ENCODE measurements at regions not wholly inside any gene's neighbourhood (a gene's known extent, or its start where the extent isn't known, plus 50 kb on each side); places are given as distances from the start of the nearest gene placed in this dataset.

- no peaks in the 10 kb centered on the region for H3K36me3 ChIP-seq
- no peaks in the 10 kb centered on the region for H3K27me3 ChIP-seq
- TF ChIP-seq EP300 (IDR thresholded peaks at IDR 0.05) (no peak), POLR2A (IDR thresholded peaks at IDR 0.05) (no peak), CTCF (IDR thresholded peaks at IDR 0.05) (no peak)
- H3K4me1 ChIP-seq = peaks cover 0 to 18% (median 0%) of the 10 kb centered on the region in 4 donors
- no peak overlapping the region for H3K4me3 ChIP-seq
- H3K9me3 ChIP-seq = no peaks in the 10 kb centered on the region
- no peak overlapping the region for H3K27ac ChIP-seq
- 60 to 67% methylated on average over 3 of the region's 3 CpGs for WGBS, 2 donors
- no peak for DNase-seq (ENCODE audit: low spot score in 2 of 2)
These were observed 75.4 kb upstream of the PPP1R3C start for GRCh38 chr10:91708174-91708861.

- Histone ChIP-seq H3K9me3 (no peaks in the 10 kb centered on the region), H3K27me3 (no peaks in the 10 kb centered on the region), H3K27ac (no peak overlapping the region), H3K4me1 (peaks cover 0 to 15% (median 0%) of the 10 kb centered on the region in 4 donors), H3K36me3 (no peaks in the 10 kb centered on the region), H3K4me3 (no peak overlapping the region)
- DNase-seq (ENCODE audit: low spot score in 2 of 2) = no peak
- TF ChIP-seq POLR2A (IDR thresholded peaks at IDR 0.05) (no peak), CTCF (IDR thresholded peaks at IDR 0.05) (no peak), EP300 (IDR thresholded peaks at IDR 0.05) (no peak)
- 65 to 70% methylated on average over 3 of the region's 3 CpGs for WGBS, 2 donors
These were observed 74.4 kb upstream of the PPP1R3C start for GRCh38 chr10:91707236-91707635.

- 65 to 67% methylated on average over 2 of the region's 2 CpGs for WGBS, 2 donors
- H3K4me3 ChIP-seq = no peak overlapping the region
- H3K27me3 ChIP-seq = no peaks in the 10 kb centered on the region
- no peaks in the 10 kb centered on the region for H3K36me3 ChIP-seq
- H3K9me3 ChIP-seq = no peaks in the 10 kb centered on the region
- TF ChIP-seq CTCF (IDR thresholded peaks at IDR 0.05) = no peak
- TF ChIP-seq EP300 (IDR thresholded peaks at IDR 0.05) = peak in 1 of 2 donors; percentile 40
- TF ChIP-seq POLR2A (IDR thresholded peaks at IDR 0.05) = no peak
- no peak overlapping the region for H3K27ac ChIP-seq
- DNase-seq (ENCODE audit: low spot score in 2 of 2) = peak in 1 of 2 donors; percentile 44
- H3K4me1 ChIP-seq = peaks cover 0 to 4% (median 0%) of the 10 kb centered on the region in 4 donors
These were observed 73.2 kb upstream of the PPP1R3C start for GRCh38 chr10:91705948-91706670.

- no peak overlapping the region for H3K4me3 ChIP-seq
- no peaks in the 10 kb centered on the region for H3K27me3 ChIP-seq
- WGBS, 2 donors = 67 to 69% methylated on average over 4 of the region's 4 CpGs
- no peak for TF ChIP-seq POLR2A (IDR thresholded peaks at IDR 0.05)
- no peak for TF ChIP-seq EP300 (IDR thresholded peaks at IDR 0.05)
- TF ChIP-seq CTCF (IDR thresholded peaks at IDR 0.05) = no peak
- H3K4me1 ChIP-seq = peaks cover 0 to 6% (median 0%) of the 10 kb centered on the region in 4 donors
- no peak for DNase-seq (ENCODE audit: low spot score in 2 of 2)
- no peaks in the 10 kb centered on the region for H3K9me3 ChIP-seq
- H3K36me3 ChIP-seq = no peaks in the 10 kb centered on the region
- H3K27ac ChIP-seq = no peak overlapping the region
These were observed 69.7 kb upstream of the PPP1R3C start for GRCh38 chr10:91702620-91703019.

- peaks cover 0 to 6% (median 0%) of the 10 kb centered on the region in 4 donors for H3K4me1 ChIP-seq
- no peaks in the 10 kb centered on the region for H3K36me3 ChIP-seq
- DNase-seq (ENCODE audit: low spot score in 2 of 2) = no peak
- no peak overlapping the region for H3K4me3 ChIP-seq
- WGBS, 2 donors = 67 to 76% methylated on average over 5 of the region's 5 CpGs
- no peaks in the 10 kb centered on the region for H3K27me3 ChIP-seq
- no peak overlapping the region for H3K27ac ChIP-seq
- TF ChIP-seq EP300 (IDR thresholded peaks at IDR 0.05) (no peak), CTCF (IDR thresholded peaks at IDR 0.05) (no peak), POLR2A (IDR thresholded peaks at IDR 0.05) (no peak)
- no peaks in the 10 kb centered on the region for H3K9me3 ChIP-seq
These were observed 68.0 kb upstream of the PPP1R3C start for GRCh38 chr10:91700788-91701444.

Measured in tibial nerve (tissue), 4 donors.